Type B pancreatic cell (in vitro differentiated cells): ENCODE measurements at regions not wholly inside any gene's neighbourhood (a gene's known extent, or its start where the extent isn't known, plus 50 kb on each side); places are given as distances from the start of the nearest gene placed in this dataset.

Experiments
- DNase-seq: peaks from one replicate; pipeline ENCODE4 v3.0.0; 2021; ENCODE audit warnings: mixed read lengths; ENCODE audit not compliant: unreplicated experiment; ENCODE audit errors: extremely low spot score
- H3K27ac Mint-ChIP-seq: 2 replicates; pipeline ENCODE4 v1.8.0; 2021; ENCODE audit warnings: mild to moderate bottlenecking, mixed read lengths
- H3K27me3 Mint-ChIP-seq: 2 replicates; pipeline ENCODE4 v1.8.0; 2021; ENCODE audit warnings: mixed read lengths
- H3K36me3 Mint-ChIP-seq: 2 replicates; pipeline ENCODE4 v1.8.0; 2021; ENCODE audit warnings: mixed read lengths
- H3K4me1 Mint-ChIP-seq: one replicate; pipeline ENCODE4 v1.8.0; 2021; ENCODE audit warnings: mixed read lengths; ENCODE audit not compliant: unreplicated experiment
- H3K4me3 Mint-ChIP-seq: 2 replicates; pipeline ENCODE4 v1.8.0; 2021; ENCODE audit warnings: mild to moderate bottlenecking, mixed read lengths
- H3K9me3 Mint-ChIP-seq: 2 replicates; pipeline ENCODE4 v1.8.0; 2021; ENCODE audit warnings: mixed read lengths
- TF ChIP-seq, protein P1 (sequence below): fragments of 200-600 bp; sonication (generic); conservative IDR thresholded peaks from 2 replicates; pipeline ENCODE4 v1.5.0; 2021; ENCODE audit warnings: antibody characterized with exemption, mild to moderate bottlenecking

DNA sequence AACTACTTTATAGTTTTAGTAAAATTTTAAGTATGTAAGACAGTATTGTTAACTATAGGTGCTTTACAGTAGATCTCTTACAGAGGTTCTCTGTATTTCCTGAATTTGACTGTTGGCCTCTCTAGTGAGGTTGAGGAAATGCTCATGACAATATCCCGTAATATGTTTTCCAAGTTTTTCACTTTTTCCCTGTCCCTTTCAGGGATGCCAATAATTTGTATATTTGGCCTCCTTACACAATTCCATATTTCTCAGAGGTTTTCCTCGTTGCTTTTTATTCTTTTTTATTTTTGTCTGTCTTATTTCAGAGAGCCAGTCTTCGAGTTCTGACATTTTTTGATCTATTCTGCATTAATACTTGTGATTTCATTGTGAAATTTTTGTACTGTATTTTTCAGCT, 233.7 kb upstream of the PDE3A start:
- Mint-ChIP-seq H3K9me3 (no peaks in the 10 kb centered on the region), H3K4me1 (no peaks in the 10 kb centered on the region), H3K36me3 (peaks cover 3% of the 10 kb centered on the region), H3K27ac (no peak overlapping the region), H3K4me3 (no peak overlapping the region), H3K27me3 (no peaks in the 10 kb centered on the region)
- TF ChIP-seq, protein P1, sequence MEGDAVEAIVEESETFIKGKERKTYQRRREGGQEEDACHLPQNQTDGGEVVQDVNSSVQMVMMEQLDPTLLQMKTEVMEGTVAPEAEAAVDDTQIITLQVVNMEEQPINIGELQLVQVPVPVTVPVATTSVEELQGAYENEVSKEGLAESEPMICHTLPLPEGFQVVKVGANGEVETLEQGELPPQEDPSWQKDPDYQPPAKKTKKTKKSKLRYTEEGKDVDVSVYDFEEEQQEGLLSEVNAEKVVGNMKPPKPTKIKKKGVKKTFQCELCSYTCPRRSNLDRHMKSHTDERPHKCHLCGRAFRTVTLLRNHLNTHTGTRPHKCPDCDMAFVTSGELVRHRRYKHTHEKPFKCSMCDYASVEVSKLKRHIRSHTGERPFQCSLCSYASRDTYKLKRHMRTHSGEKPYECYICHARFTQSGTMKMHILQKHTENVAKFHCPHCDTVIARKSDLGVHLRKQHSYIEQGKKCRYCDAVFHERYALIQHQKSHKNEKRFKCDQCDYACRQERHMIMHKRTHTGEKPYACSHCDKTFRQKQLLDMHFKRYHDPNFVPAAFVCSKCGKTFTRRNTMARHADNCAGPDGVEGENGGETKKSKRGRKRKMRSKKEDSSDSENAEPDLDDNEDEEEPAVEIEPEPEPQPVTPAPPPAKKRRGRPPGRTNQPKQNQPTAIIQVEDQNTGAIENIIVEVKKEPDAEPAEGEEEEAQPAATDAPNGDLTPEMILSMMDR = no peak
- no peak for DNase-seq

DNA sequence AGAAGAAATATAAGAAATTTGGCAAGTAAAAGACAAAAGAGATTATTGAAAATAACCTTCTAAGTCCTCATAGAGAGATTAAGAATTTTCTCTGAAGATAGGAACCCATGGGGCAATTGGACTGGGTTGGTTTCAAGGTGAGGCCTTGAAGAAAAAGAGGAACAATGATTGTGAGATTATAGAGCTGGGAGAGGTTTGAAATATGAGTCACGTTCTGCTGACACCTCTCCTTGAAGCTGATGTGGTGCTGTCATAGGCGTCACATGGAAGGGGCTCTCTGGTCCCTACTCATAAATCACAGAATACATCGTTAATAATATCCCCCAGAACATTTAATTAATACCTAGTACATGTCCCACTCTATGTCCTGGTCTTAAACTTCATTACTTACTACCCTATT, 227.6 kb upstream of the PDE3A start:
- H3K36me3 Mint-ChIP-seq = no peaks in the 10 kb centered on the region
- no peaks in the 10 kb centered on the region for H3K4me1 Mint-ChIP-seq
- no peak overlapping the region for H3K4me3 Mint-ChIP-seq
- peaks cover 7% of the 10 kb centered on the region for H3K27me3 Mint-ChIP-seq
- no peak overlapping the region for H3K27ac Mint-ChIP-seq
- no peaks in the 10 kb centered on the region for H3K9me3 Mint-ChIP-seq
- no peak for DNase-seq
- TF ChIP-seq, protein P1 = no peak

DNA sequence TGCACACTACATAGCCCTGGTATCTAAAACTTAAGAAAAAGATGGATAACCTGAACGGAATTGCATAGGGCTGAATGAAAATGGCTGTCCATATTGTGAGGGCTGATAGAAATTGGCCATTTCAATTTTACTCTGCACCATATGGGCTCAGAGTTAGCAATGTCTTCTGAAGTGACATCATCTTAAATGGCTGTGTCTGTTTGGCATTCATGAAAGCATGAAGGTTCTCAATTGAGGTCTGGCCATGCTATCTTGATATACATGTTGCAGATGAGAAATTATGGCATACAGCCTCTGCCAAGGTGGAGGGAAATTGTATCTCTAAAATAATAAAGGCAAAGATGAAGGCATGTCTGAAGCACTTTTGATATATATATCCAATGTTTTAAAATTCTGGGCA, 226.0 kb upstream of the PDE3A start:
- no peaks in the 10 kb centered on the region for H3K4me1 Mint-ChIP-seq
- TF ChIP-seq, protein P1 = no peak
- DNase-seq = no peak
- H3K27me3 Mint-ChIP-seq = peaks cover 7% of the 10 kb centered on the region
- H3K36me3 Mint-ChIP-seq = no peaks in the 10 kb centered on the region
- no peak overlapping the region for H3K4me3 Mint-ChIP-seq
- H3K27ac Mint-ChIP-seq = no peak overlapping the region
- H3K9me3 Mint-ChIP-seq = peaks cover 6% of the 10 kb centered on the region

DNA sequence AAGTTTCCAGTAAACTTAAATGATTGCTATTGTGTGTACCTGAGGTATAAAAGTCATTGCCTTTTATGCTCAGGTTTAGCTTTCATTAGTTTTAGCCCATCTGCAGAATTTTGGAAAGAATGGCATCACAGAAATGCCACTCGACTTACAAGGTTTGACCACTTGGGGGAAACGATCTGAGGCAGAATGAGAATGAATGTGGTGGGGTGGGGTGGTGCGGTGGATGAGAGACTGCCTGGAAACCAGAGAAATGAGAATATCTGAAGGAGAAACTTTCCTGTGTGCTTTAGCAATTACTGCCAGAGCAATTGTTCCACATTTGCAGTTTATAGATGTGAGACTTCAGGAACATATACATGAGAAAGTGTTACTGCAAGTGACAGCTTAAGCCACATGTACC, 225.4 kb upstream of the PDE3A start:
- Mint-ChIP-seq H3K36me3 (no peaks in the 10 kb centered on the region), H3K9me3 (peaks cover 6% of the 10 kb centered on the region), H3K27ac (no peak overlapping the region), H3K4me1 (no peaks in the 10 kb centered on the region), H3K27me3 (peaks cover 7% of the 10 kb centered on the region), H3K4me3 (no peak overlapping the region)
- no peak for DNase-seq
- TF ChIP-seq, protein P1 = peak; percentile 41

DNA sequence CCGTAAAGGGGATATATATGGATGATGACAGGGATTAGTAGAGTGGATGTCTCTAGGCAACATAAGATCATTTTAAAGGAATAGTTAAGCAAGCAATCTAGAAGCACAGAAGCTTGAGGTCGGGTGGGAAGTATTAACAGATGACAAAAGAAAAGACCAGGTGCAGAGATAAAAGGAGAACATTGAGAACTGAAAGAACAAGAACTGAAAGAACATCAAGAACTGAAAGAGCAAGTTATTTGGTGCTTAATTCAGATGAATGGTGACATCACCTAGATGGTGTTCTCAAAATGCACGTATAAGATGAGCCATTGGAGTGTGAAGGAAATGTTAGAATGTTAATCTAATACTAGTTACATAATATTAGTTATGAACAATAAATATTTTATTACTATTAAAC, 224.0 kb upstream of the PDE3A start:
- Mint-ChIP-seq H3K36me3 (no peaks in the 10 kb centered on the region), H3K4me3 (no peak overlapping the region), H3K4me1 (no peaks in the 10 kb centered on the region), H3K27ac (no peak overlapping the region), H3K27me3 (peaks cover 7% of the 10 kb centered on the region), H3K9me3 (peaks cover 6% of the 10 kb centered on the region)
- no peak for DNase-seq
- TF ChIP-seq, protein P1 = no peak

DNA sequence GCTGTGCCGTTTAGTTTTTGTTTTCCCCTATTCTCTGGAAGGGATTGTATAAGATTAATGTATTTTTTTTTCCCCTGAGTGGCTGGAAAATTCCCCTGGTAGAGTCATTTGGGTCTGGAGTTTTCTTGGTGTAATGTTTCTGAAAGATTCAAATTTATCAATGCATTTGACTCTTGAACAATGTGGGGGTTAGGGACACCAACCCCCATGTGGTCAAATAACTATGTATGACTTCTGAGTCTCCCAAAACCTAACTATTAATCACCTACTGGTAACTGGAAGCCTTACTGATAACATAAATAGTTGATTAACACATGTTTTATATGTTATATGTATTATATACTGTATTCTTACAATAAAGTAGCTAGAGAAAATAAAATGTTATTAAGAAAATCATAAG, 220.1 kb upstream of the PDE3A start:
- Mint-ChIP-seq H3K36me3 (no peaks in the 10 kb centered on the region), H3K27me3 (peaks cover 7% of the 10 kb centered on the region), H3K27ac (no peak overlapping the region), H3K4me1 (no peaks in the 10 kb centered on the region), H3K4me3 (no peak overlapping the region), H3K9me3 (peaks cover 6% of the 10 kb centered on the region)
- no peak for DNase-seq
- TF ChIP-seq, protein P1 = no peak
